Ovary (tissue), 7 donors: ENCODE measurements at regions not wholly inside any gene's neighbourhood (a gene's known extent, or its start where the extent isn't known, plus 50 kb on each side); places are given as distances from the start of the nearest gene placed in this dataset.
"Not testable (repeated sequence)": the region's sequence is repeated elsewhere in the genome, so short reads cannot be mapped to it uniquely, and the experiment has no call there.

Experiments used
- DNase-seq, 5 donors: peaks; one replicate each; pipeline ENCODE4 v3.0.0-alpha.2; 2019 to 2020
- H3K27ac ChIP-seq, 2 donors: fragments of 200-600 bp; one replicate each; pipeline versions ENCODE4 v1.5.1 to v1.8.0; 2019 to 2022
- H3K27me3 ChIP-seq: fragments of 200-600 bp; one replicate; pipeline ENCODE4 v1.8.0; 2022
- H3K36me3 ChIP-seq: fragments of 200-600 bp; sonication (generic); one replicate; pipeline ENCODE4 v1.5.1; 2019
- H3K4me1 ChIP-seq: one replicate; pipeline ENCODE4 v1.8.1; 2013; ENCODE audit warnings: mild to moderate bottlenecking, moderate library complexity; ENCODE audit not compliant: insufficient read depth
- H3K4me3 ChIP-seq: fragments of 200-600 bp; sonication (generic); one replicate; pipeline ENCODE4 v1.5.1; 2017
- H3K9me3 ChIP-seq, 2 donors: fragments of 200-600 bp in 1 of 2; sonication (generic) in 1 of 2; one replicate each; pipeline versions ENCODE4 v1.5.1 to v1.8.1; 2013 to 2019; ENCODE audit warnings: mild to moderate bottlenecking in 1 of 2, moderate library complexity in 1 of 2
- CTCF ChIP-seq, 3 donors: fragments of 450-650 bp in 2 of 3; fragments of 200-600 bp in 1 of 3; IDR thresholded peaks; one replicate each; pipeline versions ENCODE4 v1.5.1 to v1.8.0; 2016 to 2022; ENCODE audit warnings: antibody characterized with exemption in 3 of 3, mild to moderate bottlenecking in 1 of 3
- EP300 ChIP-seq: sonication (generic); formaldehyde crosslinking; IDR thresholded peaks from one replicate; pipeline ENCODE4 v1.6.1; 2017; ENCODE audit warnings: antibody characterized with exemption
- POLR2A ChIP-seq: fragments of 450-650 bp; IDR thresholded peaks from one replicate; pipeline ENCODE4 v1.6.1; 2017; ENCODE audit warnings: antibody characterized with exemption, mild to moderate bottlenecking, moderate library complexity
- WGBS, 3 donors: extraction: QIAGEN DNeasy Blood & Tissue Kit in 1 of 3; methylation state at CpG; one replicate each; pipeline versions ENCODE4 v1.1.5 to v1.1.7; 2013 to 2017; 5-methylcytosine and 5-hydroxymethylcytosine counted together
- intact Hi-C, 4 donors: fragments of 100-400 bp; cut with DNase I; formaldehyde crosslinking; loops; one replicate each; pipeline versions ENCODE4 v1.11.0 to v1.15.1; 2022 to 2023
- donor health status: DM: no; HTN: no; CAD: no; lungs with moderate emphysema.
- donor health status: DM: no; HTN: no; CAD: no.
- donor health status: Bipolar disorder and iron deficiency.
- donor health status: DM: no; HTN: no; CAD: no.
- donor health status: DM: yes; HTN: yes; CAD: no.

- Histone ChIP-seq H3K27me3 (no peaks in the 10 kb centered on the region), H3K36me3 (no peaks in the 10 kb centered on the region), H3K4me1 (no peaks in the 10 kb centered on the region), H3K4me3 (no peak overlapping the region), H3K27ac (no peak overlapping the region), H3K9me3 (no peaks in the 10 kb centered on the region)
- no peak for DNase-seq
- TF ChIP-seq EP300 (no peak), POLR2A (no peak), CTCF (IDR thresholded peaks at IDR 0.05) (no peak)
- intact Hi-C loops: no loop called here
Observed at GRCh38 chr5:52148679-52149078, 639.0 kb upstream of the ITGA1 start.

DNA sequence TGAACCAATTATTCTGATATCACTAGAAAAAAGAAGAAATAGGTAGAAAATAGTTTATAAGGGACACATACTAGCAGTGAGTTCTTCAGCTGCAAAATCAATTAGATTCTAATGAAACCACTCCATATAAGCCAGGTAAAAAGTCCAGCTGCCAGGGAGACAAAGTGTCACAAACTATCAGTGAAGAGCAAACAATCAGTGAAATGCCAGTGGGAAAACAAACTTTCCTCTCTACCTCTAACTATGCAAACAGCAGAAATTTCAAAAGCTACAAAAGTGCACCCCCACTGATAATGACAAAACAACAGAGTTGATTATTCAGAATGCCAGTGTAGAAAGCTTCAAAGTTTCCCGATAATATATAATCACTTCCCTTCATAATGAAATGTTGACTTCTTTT, 637.2 kb upstream of the ITGA1 start:
- no peaks in the 10 kb centered on the region for H3K27me3 ChIP-seq
- no peak for DNase-seq
- 34 to 65% (median 41%) methylated on average over 1 of the region's 1 CpG for WGBS, 3 donors
- intact Hi-C loops: no loop called here
- no peaks in the 10 kb centered on the region for H3K9me3 ChIP-seq
- H3K27ac ChIP-seq: no peak overlapping the region
- TF ChIP-seq CTCF (IDR thresholded peaks at IDR 0.05): no peak
- TF ChIP-seq POLR2A: no peak
- TF ChIP-seq EP300: no peak
- no peaks in the 10 kb centered on the region for H3K36me3 ChIP-seq
- H3K4me3 ChIP-seq: no peak overlapping the region
- no peaks in the 10 kb centered on the region for H3K4me1 ChIP-seq

- H3K27me3 ChIP-seq, intact Hi-C loops, H3K27ac ChIP-seq, DNase-seq, H3K4me3 ChIP-seq, H3K36me3 ChIP-seq, H3K9me3 ChIP-seq, H3K4me1 ChIP-seq: not testable (repeated sequence)
- 64 to 73% (median 64%) methylated on average over 2 of the region's 2 CpGs for WGBS, 3 donors
Observed at GRCh38 chr5:52156809-52157208, 630.9 kb upstream of the ITGA1 start.

DNA sequence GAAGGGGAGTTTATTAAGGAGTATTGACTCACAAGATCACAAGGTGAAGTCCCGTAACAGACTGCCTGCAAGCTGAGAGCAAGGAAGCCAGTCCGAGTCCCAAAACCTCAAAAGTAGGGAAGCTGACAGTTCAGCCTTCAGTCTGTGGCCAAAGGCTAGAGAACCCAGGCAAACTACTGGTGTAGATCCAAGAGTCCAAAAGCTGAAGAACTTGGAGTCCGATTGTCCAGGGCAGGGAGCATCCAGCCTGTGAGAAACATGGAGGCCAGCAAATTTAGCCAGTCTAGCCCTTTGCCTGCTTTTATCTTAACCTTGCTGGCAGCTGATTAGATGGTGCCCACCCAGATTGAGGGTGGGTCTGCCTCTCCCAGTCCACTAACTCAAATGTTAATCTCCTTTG, 621.9 kb upstream of the ITGA1 start:
- intact Hi-C loops, H3K4me3 ChIP-seq: not testable (repeated sequence)
- WGBS, 3 donors: 77 to 79% (median 79%) methylated on average over 3 of the region's 3 CpGs

DNA sequence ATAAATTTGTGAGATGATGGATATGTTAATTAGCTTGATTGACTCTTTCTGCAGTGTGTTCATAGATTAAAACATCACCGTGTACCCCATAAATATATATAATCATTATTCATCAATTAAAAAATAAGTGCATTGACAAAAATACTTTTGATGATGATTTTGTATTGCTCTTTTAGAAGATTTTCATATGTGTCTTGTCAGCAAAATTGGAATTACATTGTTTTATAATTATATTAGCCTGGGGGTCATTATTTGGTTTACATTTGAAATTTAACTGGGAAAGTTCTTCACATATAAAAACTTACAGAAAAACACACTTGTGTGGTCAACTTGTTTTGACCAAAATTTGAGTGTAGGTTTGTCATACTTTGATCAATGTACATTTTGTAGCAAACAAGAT, 614.6 kb upstream of the ITGA1 start:
- no peaks in the 10 kb centered on the region for H3K27me3 ChIP-seq
- TF ChIP-seq EP300 (no peak), POLR2A (no peak), CTCF (IDR thresholded peaks at IDR 0.05) (no peak)
- DNase-seq: no peak
- no peaks in the 10 kb centered on the region for H3K9me3 ChIP-seq
- whole genome bisulfite sequencing, 3 donors: 38 to 92% (median 90%) methylated on average over 1 of the region's 1 CpG
- intact Hi-C loops: no loop called here
- H3K36me3 ChIP-seq: no peaks in the 10 kb centered on the region
- no peak overlapping the region for H3K27ac ChIP-seq
- no peaks in the 10 kb centered on the region for H3K4me1 ChIP-seq
- H3K4me3 ChIP-seq: no peak overlapping the region

More for the DNA sequence above, 621.9 kb upstream of the ITGA1 start:
- not testable (repeated sequence) for H3K9me3 ChIP-seq, H3K4me1 ChIP-seq, H3K27me3 ChIP-seq, DNase-seq, H3K36me3 ChIP-seq, H3K27ac ChIP-seq

DNA sequence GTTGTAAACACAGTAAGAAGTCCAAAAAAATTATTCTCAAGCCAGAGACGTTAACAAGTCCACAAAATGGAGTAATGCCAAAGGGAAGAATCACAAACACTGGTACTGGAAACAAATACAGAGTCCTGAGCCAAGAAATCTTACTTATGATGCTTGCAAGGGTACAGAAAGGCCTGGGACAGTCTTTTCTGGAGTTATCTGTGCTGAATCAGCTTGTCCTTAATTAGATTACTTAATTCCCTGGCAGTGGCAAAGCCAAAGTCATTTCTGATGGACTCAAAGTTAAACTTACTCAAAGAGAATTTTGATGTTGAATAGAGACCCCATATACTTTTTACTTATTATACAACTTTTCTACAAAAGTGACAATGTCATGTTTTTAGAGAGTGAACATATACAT, 610.5 kb upstream of the ITGA1 start:
- no peaks in the 10 kb centered on the region for H3K36me3 ChIP-seq
- intact Hi-C loops: no loop called here
- WGBS, 3 donors: 2 to 36% (median 6%) methylated on average over 1 of the region's 1 CpG
- H3K4me1 ChIP-seq: no peaks in the 10 kb centered on the region
- H3K9me3 ChIP-seq: no peaks in the 10 kb centered on the region
- TF ChIP-seq POLR2A (no peak), CTCF (IDR thresholded peaks at IDR 0.05) (no peak), EP300 (no peak)
- H3K27me3 ChIP-seq: no peaks in the 10 kb centered on the region
- DNase-seq: no peak
- H3K27ac ChIP-seq: no peak overlapping the region
- H3K4me3 ChIP-seq: no peak overlapping the region
